H1 (cell line): ENCODE measurements at regions not wholly inside any gene's neighbourhood (a gene's known extent, or its start where the extent isn't known, plus 50 kb on each side); places are given as distances from the start of the nearest gene placed in this dataset.

Source experiments
- CTCF ChIA-PET: fragments of 300-600 bp; sonication (Branson Sonifier 250); formaldehyde crosslinking; loops from one replicate; lab custom pipeline; 2021; ENCODE audit not compliant: partially characterized antibody; lab: Charles Lee
- POLR2A ChIA-PET: fragments of 300-600 bp; sonication (Branson Sonifier 250); formaldehyde crosslinking; loops from one replicate; lab custom pipeline; 2021; ENCODE audit warnings: inconsistent platforms; ENCODE audit not compliant: partially characterized antibody; lab: Charles Lee
- DNase-seq, 2 experiments: peaks; one replicate each; pipeline versions ENCODE4 v3.0.0 to v3.0.0-alpha.2; 2010 to 2022; ENCODE audit warnings: low spot score in 2 of 2, low read depth in 1 of 2, mixed read lengths in 1 of 2
- FAIRE-seq: peaks from 2 replicates; lab custom pipeline; 2011; peaks lifted over from hg19 to GRCh38; lab: Jason Lieb, UNC
- H2AFZ ChIP-seq: 2 replicates; pipeline ENCODE4 v1.8.1; 2012; ENCODE audit warnings: low read length, inconsistent platforms
- H2AK5ac ChIP-seq: 2 replicates; pipeline ENCODE4 v1.6.1; 2013; ENCODE audit warnings: low read depth, low read length
- H2BK120ac ChIP-seq: replicated peaks from 2 replicates; pipeline ENCODE3; 2013; ENCODE audit warnings: low read depth, low read length, inconsistent platforms
- H2BK12ac ChIP-seq: 2 replicates; pipeline ENCODE4 v1.6.1; 2013; ENCODE audit warnings: low read depth, low read length
- H2BK15ac ChIP-seq: 2 replicates; pipeline ENCODE4 v1.6.1; 2013; ENCODE audit warnings: low read length
- H2BK20ac ChIP-seq: 2 replicates; pipeline ENCODE4 v1.6.1; 2013; ENCODE audit warnings: low read length
- H2BK5ac ChIP-seq: 2 replicates; pipeline ENCODE4 v1.6.1; 2013; ENCODE audit warnings: low read depth, low read length
- H3K14ac ChIP-seq: 2 replicates; pipeline ENCODE4 v1.6.1; 2013; ENCODE audit warnings: inconsistent platforms; ENCODE audit not compliant: insufficient read length
- H3K18ac ChIP-seq: 2 replicates; pipeline ENCODE4 v1.6.1; 2013; ENCODE audit warnings: low read length; ENCODE audit errors: extremely low read depth
- H3K23ac ChIP-seq: 2 replicates; pipeline ENCODE4 v1.6.1; 2013; ENCODE audit warnings: inconsistent platforms; ENCODE audit not compliant: insufficient read length
- H3K23me2 ChIP-seq: 2 replicates; pipeline ENCODE4 v1.6.1; 2013; ENCODE audit warnings: low read depth, low read length
- H3K27ac ChIP-seq: 2 replicates; pipeline ENCODE4 v1.6.1; 2011; ENCODE audit warnings: low read depth, low read length, inconsistent platforms
- H3K27me3 ChIP-seq, 4 experiments: replicated peaks in 1 of 4; 1 replicate in 1 of 4; 2 replicates in 3 of 4; pipeline versions ENCODE4 v1.6.1 to v1.8.1; 2011 to 2013; ENCODE audit warnings: low read length in 3 of 4, mild to moderate bottlenecking in 3 of 4, inconsistent platforms in 2 of 4, mixed read lengths in 2 of 4, moderate library complexity in 1 of 4; ENCODE audit not compliant: control insufficient read depth in 3 of 4, insufficient read depth in 3 of 4; ENCODE audit errors: extremely low read depth in 1 of 4
- H3K36me3 ChIP-seq, 4 experiments: 2 replicates each; pipeline versions ENCODE4 v1.6.1 to v1.8.1; 2011 to 2013; ENCODE audit warnings: mild to moderate bottlenecking in 4 of 4, low read length in 3 of 4, moderate library complexity in 2 of 4, control low read depth in 1 of 4, inconsistent platforms in 1 of 4; ENCODE audit not compliant: insufficient read depth in 4 of 4, control insufficient read depth in 2 of 4
- H3K4ac ChIP-seq: replicated peaks from 2 replicates; pipeline ENCODE3; 2013; ENCODE audit warnings: low read length, low read depth, mixed read lengths, inconsistent platforms; ENCODE audit not compliant: insufficient read length
- H3K4me1 ChIP-seq, 4 experiments: replicated peaks in 1 of 4; 1 replicate in 1 of 4; 2 replicates in 3 of 4; pipeline versions ENCODE4 v1.6.1 to v1.8.1; 2011 to 2013; ENCODE audit warnings: low read length in 3 of 4, inconsistent platforms in 2 of 4, mixed read lengths in 1 of 4; ENCODE audit not compliant: insufficient read depth in 4 of 4, control insufficient read depth in 3 of 4
- H3K4me2 ChIP-seq, 2 experiments: 2 replicates each; pipeline versions ENCODE4 v1.6.1 to v1.8.1; 2011 to 2013; ENCODE audit warnings: low read depth in 2 of 2, low read length in 2 of 2, control low read depth in 1 of 2, inconsistent platforms in 1 of 2, mild to moderate bottlenecking in 1 of 2; ENCODE audit not compliant: insufficient read depth in 1 of 2
- H3K4me3 ChIP-seq, 4 experiments: fragments of 200-600, 300-600 bp in 1 of 4; sonication (generic), shearing (Covaris generic), sonication (Bioruptor Twin) in 1 of 4; 2 replicates each; pipeline versions ENCODE4 v1.5.1 to v1.8.1; 2011 to 2016; ENCODE audit warnings: low read length in 4 of 4, low read depth in 3 of 4, control low read depth in 2 of 4, inconsistent platforms in 2 of 4, mild to moderate bottlenecking in 2 of 4, mixed read lengths in 1 of 4, moderate library complexity in 1 of 4; ENCODE audit not compliant: insufficient read depth in 2 of 4; ENCODE audit errors: extremely low read depth in 1 of 4
- H3K56ac ChIP-seq: replicated peaks from 2 replicates; pipeline ENCODE3; 2013; ENCODE audit warnings: low read depth, mild to moderate bottlenecking, mixed read lengths, low read length, inconsistent platforms; ENCODE audit not compliant: insufficient read length
- H3K79me1 ChIP-seq: 2 replicates; pipeline ENCODE4 v1.6.1; 2013; ENCODE audit warnings: low read depth, low read length, control low read depth
- H3K79me2 ChIP-seq, 2 experiments: 2 replicates each; pipeline versions ENCODE4 v1.6.1 to v1.8.1; 2012 to 2013; ENCODE audit warnings: low read length in 2 of 2, mild to moderate bottlenecking in 2 of 2, inconsistent platforms in 1 of 2; ENCODE audit not compliant: insufficient read depth in 2 of 2, control insufficient read depth in 1 of 2
- H3K9ac ChIP-seq, 4 experiments: replicated peaks in 1 of 4; 1 replicate in 1 of 4; 2 replicates in 3 of 4; pipeline versions ENCODE4 v1.6.1 to v1.8.1; 2011 to 2013; ENCODE audit warnings: low read depth in 3 of 4, low read length in 3 of 4, control low read depth in 2 of 4, mild to moderate bottlenecking in 2 of 4, moderate library complexity in 2 of 4, inconsistent platforms in 1 of 4; ENCODE audit errors: extremely low read depth in 1 of 4
- H3K9me3 ChIP-seq, 2 experiments: 2 replicates each; pipeline versions ENCODE4 v1.6.1 to v1.8.1; 2012 to 2013; ENCODE audit warnings: mild to moderate bottlenecking in 2 of 2, moderate library complexity in 2 of 2, control low read depth in 1 of 2, inconsistent platforms in 1 of 2, low read depth in 1 of 2, low read length in 1 of 2, mixed read lengths in 1 of 2; ENCODE audit not compliant: insufficient read depth in 2 of 2
- H4K20me1 ChIP-seq, 2 experiments: replicated peaks in 1 of 2; 2 replicates each; pipeline versions ENCODE3 to v1.8.1; 2011 to 2013; ENCODE audit warnings: inconsistent platforms in 2 of 2, low read length in 2 of 2, mild to moderate bottlenecking in 1 of 2; ENCODE audit not compliant: insufficient read depth in 2 of 2, control insufficient read depth in 1 of 2
- H4K5ac ChIP-seq: 2 replicates; pipeline ENCODE4 v1.6.1; 2013; ENCODE audit warnings: low read length, low read depth, mixed read lengths, inconsistent platforms; ENCODE audit not compliant: insufficient read length
- H4K8ac ChIP-seq: 2 replicates; pipeline ENCODE4 v1.8.0; 2013; ENCODE audit warnings: mild to moderate bottlenecking, moderate library complexity, low read length, inconsistent platforms; ENCODE audit not compliant: insufficient read depth; ENCODE audit errors: extremely low read depth
- H4K91ac ChIP-seq: replicated peaks from 2 replicates; pipeline ENCODE3; 2013; ENCODE audit warnings: low read length, mixed read lengths, inconsistent platforms; ENCODE audit not compliant: insufficient read length
- CEBPB ChIP-seq: IDR thresholded peaks from 2 replicates; pipeline ENCODE4 v1.6.1; 2012; ENCODE audit warnings: low read depth, low read length
- CREB1 ChIP-seq: IDR thresholded peaks from 2 replicates; pipeline ENCODE4 v1.6.1; 2012; ENCODE audit warnings: inconsistent platforms
- GTF2F1 ChIP-seq: IDR thresholded peaks from 2 replicates; pipeline ENCODE4 v1.6.1; 2012; ENCODE audit warnings: low read depth, low read length, improper control_type of control experiment, borderline replicate concordance
- KDM4A ChIP-seq: IDR thresholded peaks from one replicate; pipeline ENCODE4 v1.7.1; 2012; ENCODE audit warnings: low read depth, mild to moderate bottlenecking, moderate library complexity, low read length, inconsistent platforms; ENCODE audit not compliant: severe bottlenecking
- PHF8 ChIP-seq: fragments of 200-600 bp; sonication (generic); conservative IDR thresholded peaks from 2 replicates; pipeline ENCODE4 v1.7.1; 2012; ENCODE audit warnings: low read depth, mild to moderate bottlenecking, inconsistent platforms, low read length, moderate library complexity
- POLR2A ChIP-seq, 2 experiments: IDR thresholded peaks; 1 replicate in 1 of 2; 2 replicates in 1 of 2; pipeline ENCODE4 v1.6.1; 2011; ENCODE audit warnings: low read depth in 2 of 2, low read length in 2 of 2, mild to moderate bottlenecking in 2 of 2; ENCODE audit errors: control extremely low read depth in 1 of 2
- POU5F1 ChIP-seq: IDR thresholded peaks from 2 replicates; pipeline ENCODE4 v1.6.1; 2011; ENCODE audit warnings: low read depth, mild to moderate bottlenecking, low read length, moderate library complexity
- RXRA ChIP-seq: IDR thresholded peaks from 2 replicates; pipeline ENCODE4 v1.6.1; 2011; ENCODE audit warnings: low read depth, mild to moderate bottlenecking, low read length, moderate library complexity; ENCODE audit not compliant: insufficient read depth
- SP2 ChIP-seq: IDR thresholded peaks from 2 replicates; pipeline ENCODE4 v1.6.1; 2012; ENCODE audit warnings: mild to moderate bottlenecking, low read length, inconsistent platforms
- SRF ChIP-seq: IDR thresholded peaks from 2 replicates; pipeline ENCODE4 v1.6.1; 2011; ENCODE audit warnings: mild to moderate bottlenecking, low read depth, low read length, moderate library complexity
- TCF12 ChIP-seq: IDR thresholded peaks from 2 replicates; pipeline ENCODE4 v1.6.1; 2011; ENCODE audit warnings: low read depth, mild to moderate bottlenecking, low read length
- WGBS, 2 experiments: shearing (Covaris generic) in 1 of 2; methylation state at CpG; one replicate each; pipeline versions ENCODE4 v1.1.6 to v1.1.7; 2013 to 2015; ENCODE audit warnings: low lambda C conversion rate in 2 of 2, mixed read lengths in 2 of 2, inconsistent platforms in 1 of 2, low coverage in 1 of 2, missing lambda C conversion rate in 1 of 2; ENCODE audit not compliant: insufficient replicate concordance in 2 of 2, insufficient coverage in 1 of 2, insufficient read length in 1 of 2; ENCODE audit errors: extremely low coverage in 1 of 2, missing lambda C conversion rate in 1 of 2; 5-methylcytosine and 5-hydroxymethylcytosine counted together

GRCh38 chr12:25652371-25652770 is 99.3 kb upstream of the LMNTD1 start:
- Histone ChIP-seq H4K91ac (no peak overlapping the region), H2BK15ac (no peak overlapping the region), H3K23ac (no peak overlapping the region), H3K4me3 (no peak overlapping the region), H3K79me1 (no peaks in the 10 kb centered on the region), H4K8ac (no peak overlapping the region), H2AK5ac (no peak overlapping the region), H2BK12ac (no peak overlapping the region), H3K14ac (no peak overlapping the region), H3K56ac (no peak overlapping the region), H3K4me1 (peaks cover 0 to 4% (median 1%) of the 10 kb centered on the region in 4 experiments; a peak in 2 of 7 replicates), H3K79me2 (no peaks in the 10 kb centered on the region), H2BK120ac (no peak overlapping the region), H3K23me2 (no peaks in the 10 kb centered on the region), H2AFZ (no peak overlapping the region), H3K9me3 (no peaks in the 10 kb centered on the region), H3K4me2 (no peak overlapping the region), H3K27ac (no peak overlapping the region), H2BK20ac (no peak overlapping the region), H3K9ac (no peak overlapping the region), H3K36me3 (no peaks in the 10 kb centered on the region), H2BK5ac (no peak overlapping the region), H3K27me3 (no peaks in the 10 kb centered on the region), H3K4ac (no peak overlapping the region), H3K18ac (no peak overlapping the region), H4K5ac (no peak overlapping the region), H4K20me1 (no peaks in the 10 kb centered on the region)
- WGBS, 2 experiments, result 92% methylated on average over 2 of the region's 2 CpGs; no CpG with 5 or more reads in 1 of the 2 experiments
- ChIA-PET CTCF (no interaction called here), POLR2A (no interaction called here)
- FAIRE-seq (no peak), DNase-seq (no peak)
- TF ChIP-seq POU5F1 (no peak), CEBPB (no peak), POLR2A (IDR thresholded peaks at IDR 0.05; ENCODE audit: control extremely low read depth in 1 of 2, low read depth in 2 of 2, low read length in 2 of 2) (no peak), PHF8 (no peak), SP2 (no peak), SRF (no peak), KDM4A (no peak), GTF2F1 (no peak), CREB1 (no peak), TCF12 (no peak), RXRA (no peak)
